ENCODE measurements at regions not wholly inside any gene's neighbourhood (a gene's known extent, or its start where the extent isn't known, plus 50 kb on each side); places are given as distances from the start of the nearest gene placed in this dataset.

DNA sequence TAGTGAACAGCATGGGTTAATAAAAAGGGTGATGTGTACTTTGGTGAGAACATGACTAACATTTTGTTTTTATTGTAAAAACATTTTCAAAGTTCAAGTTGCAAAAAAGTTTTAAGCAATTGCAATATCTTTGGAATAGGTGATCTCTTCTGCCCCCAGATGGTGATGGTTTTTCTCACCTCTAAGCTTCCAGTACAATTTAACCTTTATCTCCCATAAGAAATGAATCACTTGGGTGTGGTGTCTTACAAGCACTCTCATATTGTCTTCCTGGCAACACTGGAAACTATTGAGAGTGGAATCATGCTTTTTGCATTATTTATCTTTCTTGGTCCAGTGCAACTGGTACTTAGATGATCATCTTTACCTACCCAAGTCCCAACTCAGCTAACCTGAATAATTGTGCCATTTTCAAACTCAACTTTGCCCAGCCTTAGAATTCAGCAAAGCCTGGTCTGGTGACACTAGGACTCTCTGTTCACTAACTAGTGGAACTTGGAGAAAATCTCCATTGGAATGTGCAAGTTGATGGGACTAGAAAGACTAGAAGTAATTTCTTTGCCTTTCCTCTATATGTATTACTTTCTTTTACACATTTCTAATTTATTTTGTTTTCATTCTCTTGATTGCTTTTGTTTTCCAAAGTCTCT lies 964.7 kb upstream of the ZEB2 start:
- no peaks in the 10 kb centered on the region for H3K9me3 ChIP-seq (ENCODE audit: control insufficient read depth, low read length)
- ATAC-seq (ENCODE audit: low FRiP score) (no peak), DNase-seq (no peak)
- H3K27ac ChIP-seq (ENCODE audit: low read depth in 1 of 2, low read length in 2 of 2), result no peak overlapping the region
- H3K36me3 ChIP-seq (ENCODE audit: control insufficient read depth in 1 of 2, insufficient read depth in 2 of 2, low read length in 1 of 2), result no peaks in the 10 kb centered on the region
- intact Hi-C loops (cut with DNase I), result no loop called here
- H3K27me3 ChIP-seq (ENCODE audit: control insufficient read depth in 1 of 2, insufficient read depth in 2 of 2, low read length in 1 of 2), result no peaks in the 10 kb centered on the region
- H3K4me3 ChIP-seq (ENCODE audit: low read length in 2 of 2), result no peak overlapping the region
- no peaks in the 10 kb centered on the region for H3K4me1 ChIP-seq (ENCODE audit: control insufficient read depth in 1 of 2, insufficient read depth in 2 of 2, low read length in 2 of 2)

DNA sequence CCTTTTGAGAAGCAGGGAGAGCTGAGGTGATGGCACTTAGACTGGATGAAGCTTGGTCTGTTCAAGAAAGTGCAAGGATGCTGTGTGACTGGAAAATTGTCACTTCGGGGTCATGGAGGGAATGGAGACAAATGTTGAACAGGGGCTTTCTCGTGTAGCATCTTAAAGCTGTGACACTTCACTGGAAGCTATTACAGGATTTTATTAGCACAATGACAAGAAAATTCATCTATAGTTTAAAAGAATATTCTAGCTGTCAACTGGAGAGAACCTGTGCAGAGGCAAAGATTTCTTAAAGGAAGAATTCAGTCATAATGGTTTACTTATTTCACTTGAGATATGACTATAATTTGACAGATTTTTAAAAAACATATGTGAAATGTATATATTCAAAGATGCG lies 963.9 kb upstream of the ZEB2 start:
- intact Hi-C loops (cut with DNase I), result no loop called here
- H3K4me1 ChIP-seq (ENCODE audit: control insufficient read depth in 1 of 2, insufficient read depth in 2 of 2, low read length in 2 of 2), result no peaks in the 10 kb centered on the region
- no peak overlapping the region for H3K27ac ChIP-seq (ENCODE audit: low read depth in 1 of 2, low read length in 2 of 2)
- H3K27me3 ChIP-seq (ENCODE audit: control insufficient read depth in 1 of 2, insufficient read depth in 2 of 2, low read length in 1 of 2), result no peaks in the 10 kb centered on the region
- H3K36me3 ChIP-seq (ENCODE audit: control insufficient read depth in 1 of 2, insufficient read depth in 2 of 2, low read length in 1 of 2), result no peaks in the 10 kb centered on the region
- DNase-seq (no peak), ATAC-seq (ENCODE audit: low FRiP score) (no peak)
- H3K9me3 ChIP-seq (ENCODE audit: control insufficient read depth, low read length), result no peaks in the 10 kb centered on the region
- no peak overlapping the region for H3K4me3 ChIP-seq (ENCODE audit: low read length in 2 of 2)
- 66 to 86% methylated on average over 3 of the region's 3 CpGs for WGBS, 2 donors

DNA sequence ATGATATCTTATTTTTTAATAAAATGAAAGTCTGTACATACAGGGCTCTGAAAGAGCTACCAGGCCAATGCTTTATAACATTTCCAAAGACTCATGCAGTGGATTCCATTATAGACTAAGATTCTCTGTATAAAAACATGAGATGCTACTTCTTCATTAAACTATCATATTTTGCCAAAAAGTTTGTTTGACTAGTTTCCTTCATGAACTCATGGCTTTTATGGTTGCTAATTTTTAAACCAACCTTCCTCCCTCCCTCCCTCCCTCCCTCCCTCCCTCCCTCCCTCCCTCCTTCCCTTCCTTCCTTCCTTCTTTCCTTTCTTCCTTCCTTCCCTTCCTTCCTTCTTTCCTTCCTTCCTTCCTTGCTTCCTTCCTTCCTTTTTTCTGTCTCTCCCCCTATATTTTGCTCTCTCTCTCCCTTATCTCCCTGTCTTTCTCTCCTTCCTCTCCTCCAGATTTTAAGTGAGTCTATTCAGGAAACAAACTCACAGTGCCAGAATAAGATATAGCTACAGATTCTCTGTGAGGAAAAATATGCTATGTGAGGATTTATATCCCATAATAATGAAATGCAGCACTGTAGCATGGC lies 961.5 kb upstream of the ZEB2 start:
- DNase-seq (no peak), ATAC-seq (ENCODE audit: low FRiP score) (no peak)
- Histone ChIP-seq H3K27me3 (ENCODE audit: control insufficient read depth in 1 of 2, insufficient read depth in 2 of 2, low read length in 1 of 2) (no peaks in the 10 kb centered on the region), H3K4me1 (ENCODE audit: control insufficient read depth in 1 of 2, insufficient read depth in 2 of 2, low read length in 2 of 2) (no peaks in the 10 kb centered on the region), H3K36me3 (ENCODE audit: control insufficient read depth in 1 of 2, insufficient read depth in 2 of 2, low read length in 1 of 2) (no peaks in the 10 kb centered on the region), H3K27ac (ENCODE audit: low read depth in 1 of 2, low read length in 2 of 2) (no peak overlapping the region), H3K9me3 (ENCODE audit: control insufficient read depth, low read length) (no peaks in the 10 kb centered on the region), H3K4me3 (ENCODE audit: low read length in 2 of 2) (no peak overlapping the region)
- intact Hi-C loops (cut with DNase I), result no loop called here

GRCh38 chr2:145464866-145465265 lies 944.9 kb upstream of the ZEB2 start:
- Histone ChIP-seq H3K27ac (ENCODE audit: low read depth in 1 of 2, low read length in 2 of 2) (no peak overlapping the region), H3K9me3 (ENCODE audit: control insufficient read depth, low read length) (no peaks in the 10 kb centered on the region), H3K27me3 (ENCODE audit: control insufficient read depth in 1 of 2, insufficient read depth in 2 of 2, low read length in 1 of 2) (no peaks in the 10 kb centered on the region), H3K4me1 (ENCODE audit: control insufficient read depth in 1 of 2, insufficient read depth in 2 of 2, low read length in 2 of 2) (no peaks in the 10 kb centered on the region), H3K4me3 (ENCODE audit: low read length in 2 of 2) (no peak overlapping the region), H3K36me3 (ENCODE audit: control insufficient read depth in 1 of 2, insufficient read depth in 2 of 2, low read length in 1 of 2) (no peaks in the 10 kb centered on the region)
- intact Hi-C loops (cut with DNase I), result no loop called here
- WGBS, 2 donors, result 21% methylated on average over 3 of the region's 3 CpGs
- ATAC-seq (ENCODE audit: low FRiP score) (no peak), DNase-seq (no peak)

DNA sequence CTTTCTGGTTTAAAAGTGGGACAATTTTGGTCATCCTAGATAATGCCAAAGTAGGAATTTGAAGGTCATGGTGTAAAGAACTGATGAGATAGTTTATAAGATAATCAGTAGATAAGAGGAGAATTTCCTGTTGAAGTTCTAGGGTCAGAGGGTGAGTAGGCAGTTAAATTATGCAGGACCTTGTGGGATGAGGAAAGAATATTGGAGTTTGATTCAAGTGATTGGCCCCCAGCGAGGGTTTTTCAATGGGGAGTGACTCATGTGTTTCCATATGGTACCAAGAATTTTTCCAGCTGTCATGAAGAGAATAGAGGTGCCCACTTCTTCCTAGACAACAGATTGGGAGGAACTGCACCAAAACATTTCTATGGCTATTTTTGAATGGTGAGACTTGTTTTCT lies 940.2 kb upstream of the ZEB2 start:
- no peak overlapping the region for H3K27ac ChIP-seq (ENCODE audit: low read depth in 1 of 2, low read length in 2 of 2)
- ATAC-seq (ENCODE audit: low FRiP score), result no peak
- no peaks in the 10 kb centered on the region for H3K4me1 ChIP-seq (ENCODE audit: control insufficient read depth in 1 of 2, insufficient read depth in 2 of 2, low read length in 2 of 2)
- H3K36me3 ChIP-seq (ENCODE audit: control insufficient read depth in 1 of 2, insufficient read depth in 2 of 2, low read length in 1 of 2), result no peaks in the 10 kb centered on the region
- intact Hi-C loops (cut with DNase I), result no loop called here
- H3K27me3 ChIP-seq (ENCODE audit: control insufficient read depth in 1 of 2, insufficient read depth in 2 of 2, low read length in 1 of 2), result no peaks in the 10 kb centered on the region
- no peak overlapping the region for H3K4me3 ChIP-seq (ENCODE audit: low read length in 2 of 2)
- no peak for DNase-seq
- H3K9me3 ChIP-seq (ENCODE audit: control insufficient read depth, low read length), result no peaks in the 10 kb centered on the region
- WGBS, 2 donors, result 65 to 95% methylated on average over 1 of the region's 1 CpG

- H3K36me3 ChIP-seq (ENCODE audit: control insufficient read depth in 1 of 2, insufficient read depth in 2 of 2, low read length in 1 of 2), result no peaks in the 10 kb centered on the region
- no peak for ATAC-seq (ENCODE audit: low FRiP score)
- no peaks in the 10 kb centered on the region for H3K9me3 ChIP-seq (ENCODE audit: control insufficient read depth, low read length)
- no peak overlapping the region for H3K4me3 ChIP-seq (ENCODE audit: low read length in 2 of 2)
- H3K27ac ChIP-seq (ENCODE audit: low read depth in 1 of 2, low read length in 2 of 2), result no peak overlapping the region
- DNase-seq, result no peak
- H3K4me1 ChIP-seq (ENCODE audit: control insufficient read depth in 1 of 2, insufficient read depth in 2 of 2, low read length in 2 of 2), result no peaks in the 10 kb centered on the region
- WGBS, 2 donors, result 82 to 83% methylated on average over 9 of the region's 9 CpGs
- intact Hi-C loops (cut with DNase I), result no loop called here
- H3K27me3 ChIP-seq (ENCODE audit: control insufficient read depth in 1 of 2, insufficient read depth in 2 of 2, low read length in 1 of 2), result no peaks in the 10 kb centered on the region
These were observed 911.4 kb upstream of the ZEB2 start for GRCh38 chr2:145431181-145431951.

- 88 to 96% methylated on average over 1 of the region's 1 CpG for WGBS, 2 donors
These were observed 903.9 kb upstream of the ZEB2 start for GRCh38 chr2:145423809-145424208.

GRCh38 chr2:145422576-145422975 lies 902.7 kb upstream of the ZEB2 start:
- no peak overlapping the region for H3K4me3 ChIP-seq (ENCODE audit: low read length in 2 of 2)
- H3K27ac ChIP-seq (ENCODE audit: low read depth in 1 of 2, low read length in 2 of 2), result no peak overlapping the region
- no peaks in the 10 kb centered on the region for H3K27me3 ChIP-seq (ENCODE audit: control insufficient read depth in 1 of 2, insufficient read depth in 2 of 2, low read length in 1 of 2)
- WGBS, 2 donors, result 91 to 100% methylated on average over 1 of the region's 1 CpG
- ATAC-seq (ENCODE audit: low FRiP score) (no peak), DNase-seq (no peak)
- intact Hi-C loops (cut with DNase I), result no loop called here
- no peaks in the 10 kb centered on the region for H3K4me1 ChIP-seq (ENCODE audit: control insufficient read depth in 1 of 2, insufficient read depth in 2 of 2, low read length in 2 of 2)
- H3K9me3 ChIP-seq (ENCODE audit: control insufficient read depth, low read length), result peaks cover 1% of the 10 kb centered on the region
- H3K36me3 ChIP-seq (ENCODE audit: control insufficient read depth in 1 of 2, insufficient read depth in 2 of 2, low read length in 1 of 2), result no peaks in the 10 kb centered on the region

More at GRCh38 chr2:145423809-145424208, 903.9 kb upstream of the ZEB2 start:
- Histone ChIP-seq H3K4me1 (ENCODE audit: control insufficient read depth in 1 of 2, insufficient read depth in 2 of 2, low read length in 2 of 2) (no peaks in the 10 kb centered on the region), H3K27me3 (ENCODE audit: control insufficient read depth in 1 of 2, insufficient read depth in 2 of 2, low read length in 1 of 2) (no peaks in the 10 kb centered on the region), H3K4me3 (ENCODE audit: low read length in 2 of 2) (no peak overlapping the region), H3K27ac (ENCODE audit: low read depth in 1 of 2, low read length in 2 of 2) (no peak overlapping the region), H3K36me3 (ENCODE audit: control insufficient read depth in 1 of 2, insufficient read depth in 2 of 2, low read length in 1 of 2) (no peaks in the 10 kb centered on the region), H3K9me3 (ENCODE audit: control insufficient read depth, low read length) (peaks cover 1% of the 10 kb centered on the region)
- DNase-seq, result no peak
- ATAC-seq (ENCODE audit: low FRiP score), result no peak
- intact Hi-C loops (cut with DNase I), result no loop called here

DNA sequence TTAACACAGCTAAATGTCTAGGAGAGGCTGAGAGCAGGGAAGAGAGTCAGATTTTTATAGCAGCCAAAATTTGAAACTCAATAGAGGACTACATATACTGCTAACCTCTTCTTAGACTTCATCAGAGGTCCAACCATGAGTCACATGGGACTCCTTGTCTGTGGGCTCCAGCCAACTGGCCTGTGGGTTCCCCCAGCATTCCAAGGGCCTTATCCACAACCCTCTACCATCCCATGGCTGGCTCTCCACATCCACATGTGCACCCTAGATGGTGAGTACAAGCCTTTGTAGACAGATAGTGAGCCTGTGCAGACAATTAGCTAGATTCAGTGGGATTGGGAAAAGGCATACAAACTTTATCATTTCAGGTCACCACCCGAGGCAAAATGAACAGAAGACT lies 901.9 kb upstream of the ZEB2 start:
- no peak for DNase-seq
- ATAC-seq (ENCODE audit: low FRiP score), result no peak
- intact Hi-C loops (cut with DNase I), result no loop called here
- Histone ChIP-seq H3K4me3 (ENCODE audit: low read length in 2 of 2) (no peak overlapping the region), H3K27ac (ENCODE audit: low read depth in 1 of 2, low read length in 2 of 2) (no peak overlapping the region), H3K4me1 (ENCODE audit: control insufficient read depth in 1 of 2, insufficient read depth in 2 of 2, low read length in 2 of 2) (no peaks in the 10 kb centered on the region), H3K27me3 (ENCODE audit: control insufficient read depth in 1 of 2, insufficient read depth in 2 of 2, low read length in 1 of 2) (no peaks in the 10 kb centered on the region), H3K36me3 (ENCODE audit: control insufficient read depth in 1 of 2, insufficient read depth in 2 of 2, low read length in 1 of 2) (no peaks in the 10 kb centered on the region), H3K9me3 (ENCODE audit: control insufficient read depth, low read length) (peaks cover 1% of the 10 kb centered on the region)
- WGBS, 2 donors, result 91 to 93% methylated on average over 1 of the region's 1 CpG
